ENCODE measurements at regions not wholly inside any gene's neighbourhood (a gene's known extent, or its start where the extent isn't known, plus 50 kb on each side); places are given as distances from the start of the nearest gene placed in this dataset.

GRCh38 chr11:110908401-110909105 is 196.3 kb upstream of the ARHGAP20 start:
- TF ChIP-seq CTCF (IDR thresholded peaks at IDR 0.05) = no peak
- TF ChIP-seq POLR2AphosphoS5 (IDR thresholded peaks at IDR 0.05) = no peak

Measured in upper lobe of left lung (tissue), 4 donors.